HepG2 (cell line): ENCODE measurements at regions not wholly inside any gene's neighbourhood (a gene's known extent, or its start where the extent isn't known, plus 50 kb on each side); places are given as distances from the start of the nearest gene placed in this dataset.
A peak's percentile ranks its signal among the peaks of the same experiment; 100 is the strongest.

ENCODE experiments used
- CCAR2 ChIP-seq: fragments of 200-400 bp; formaldehyde crosslinking; optimal IDR thresholded peaks from 2 replicates; pipeline ENCODE3; 2018; ENCODE audit warnings: low read depth, mild to moderate bottlenecking, low read length, moderate library complexity
- ESRRA ChIP-seq: sonication (generic); formaldehyde crosslinking; IDR thresholded peaks from 2 replicates; pipeline ENCODE4 v1.5.1; 2020; ENCODE audit warnings: mild to moderate bottlenecking, low read depth, missing genetic modification reagents
- FOXK1 ChIP-seq: sonication (generic); formaldehyde crosslinking; IDR thresholded peaks from 2 replicates; pipeline ENCODE4 v1.4.0; 2020; ENCODE audit warnings: low read depth, missing genetic modification reagents, borderline replicate concordance
- KDM5B ChIP-seq: sonication (generic); formaldehyde crosslinking; IDR thresholded peaks from 2 replicates; pipeline ENCODE4 v1.4.0; 2020; ENCODE audit warnings: missing genetic modification reagents, mild to moderate bottlenecking, borderline replicate concordance
- NR2F6 ChIP-seq, 2 experiments: IDR thresholded peaks; 2 replicates each; pipeline ENCODE4 v1.6.1; 2016; ENCODE audit warnings: antibody characterized with exemption in 1 of 2, mild to moderate bottlenecking in 1 of 2
- NRL ChIP-seq: sonication (generic); formaldehyde crosslinking; IDR thresholded peaks from 2 replicates; pipeline ENCODE4 v1.5.0; 2020; ENCODE audit warnings: missing genetic modification reagents, mild to moderate bottlenecking, moderate library complexity, borderline replicate concordance
- RARA ChIP-seq: IDR thresholded peaks from 2 replicates; pipeline ENCODE4 v1.6.1; 2016; ENCODE audit warnings: missing genetic modification reagents, missing compliant biosample characterization
- YEATS2 ChIP-seq: sonication (generic); formaldehyde crosslinking; IDR thresholded peaks from 2 replicates; pipeline ENCODE4 v1.4.0; 2020; ENCODE audit warnings: missing genetic modification reagents, borderline replicate concordance
- ZNF251 ChIP-seq: sonication (generic); formaldehyde crosslinking; IDR thresholded peaks from 2 replicates; pipeline ENCODE4 v1.9.0; 2021; ENCODE audit warnings: mild to moderate bottlenecking, missing genetic modification reagents
- ZNF446 ChIP-seq: sonication (generic); formaldehyde crosslinking; IDR thresholded peaks from 2 replicates; pipeline ENCODE4 v1.5.0; 2020; ENCODE audit warnings: mild to moderate bottlenecking, missing genetic modification reagents
- TF ChIP-seq, protein P1 (sequence below): sonication (generic); IDR thresholded peaks from 2 replicates; pipeline ENCODE4 v1.6.1; 2016; ENCODE audit warnings: low read depth, borderline replicate concordance
- TF ChIP-seq, protein P2 (sequence below): sonication (generic); formaldehyde crosslinking; conservative IDR thresholded peaks from 2 replicates; pipeline ENCODE4 v1.4.0; 2020; ENCODE audit warnings: missing genetic modification reagents
- TF ChIP-seq, protein P3 (sequence below): sonication (generic); formaldehyde crosslinking; IDR thresholded peaks from 2 replicates; pipeline ENCODE4 v1.4.0; 2020; ENCODE audit warnings: missing genetic modification reagents
- TF ChIP-seq, protein P4 (sequence below), 2 experiments: sonication (generic) in 1 of 2; formaldehyde crosslinking in 1 of 2; IDR thresholded peaks; 2 replicates each; pipeline versions ENCODE4 v1.4.0 to v1.6.1; 2016 to 2020; ENCODE audit warnings: borderline replicate concordance in 1 of 2, low read depth in 1 of 2, mild to moderate bottlenecking in 1 of 2, missing genetic modification reagents in 1 of 2
- TF ChIP-seq, protein P5 (sequence below): sonication (generic); formaldehyde crosslinking; IDR thresholded peaks from 2 replicates; pipeline ENCODE4 v1.8.0; 2022; ENCODE audit warnings: mild to moderate bottlenecking, missing genetic modification reagents, borderline replicate concordance
- TF ChIP-seq, protein P6 (sequence below): sonication (generic); formaldehyde crosslinking; IDR thresholded peaks from 2 replicates; pipeline ENCODE4 v1.9.0; 2021; ENCODE audit warnings: missing genetic modification reagents, borderline replicate concordance

DNA sequence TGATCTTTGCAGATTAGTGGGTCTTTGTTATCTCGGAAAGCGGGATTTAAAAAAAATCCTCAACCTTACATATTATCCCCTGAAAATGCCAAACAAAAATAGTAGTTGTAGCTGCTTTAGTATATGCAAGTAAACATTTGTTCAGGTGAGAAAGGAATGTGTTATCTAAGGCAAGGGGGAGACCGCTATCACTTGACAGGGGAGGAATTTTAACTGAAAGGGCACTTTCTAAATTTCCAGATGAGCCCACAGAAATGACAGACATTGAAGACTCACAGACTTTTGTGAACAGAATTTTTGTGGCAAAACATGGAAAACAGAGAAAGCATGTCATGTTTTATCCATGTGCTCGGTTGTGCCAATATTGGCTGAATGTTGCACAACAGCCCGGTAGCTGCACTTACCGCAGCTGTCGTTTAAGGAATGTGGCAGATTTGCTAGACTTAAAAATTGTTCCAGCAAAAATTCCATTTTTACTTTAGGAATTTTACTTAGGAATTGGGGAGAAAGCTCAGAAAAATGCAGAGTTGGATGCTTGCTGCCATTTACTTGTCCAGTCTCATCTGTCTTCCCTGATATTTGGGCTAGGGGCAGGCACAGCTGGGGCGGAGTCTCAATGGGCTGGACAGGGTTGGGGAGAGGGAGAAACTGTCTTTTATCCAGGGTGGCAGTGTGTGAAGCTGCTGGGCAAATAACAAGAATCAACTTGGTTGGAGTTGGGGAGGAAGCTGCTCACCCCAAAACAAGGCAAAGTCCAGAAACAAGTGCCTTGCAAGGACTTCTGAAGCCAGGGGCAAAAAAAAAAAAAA, 94.6 kb upstream of the RPS6KA3 start (continued):
- TF ChIP-seq, protein P1, sequence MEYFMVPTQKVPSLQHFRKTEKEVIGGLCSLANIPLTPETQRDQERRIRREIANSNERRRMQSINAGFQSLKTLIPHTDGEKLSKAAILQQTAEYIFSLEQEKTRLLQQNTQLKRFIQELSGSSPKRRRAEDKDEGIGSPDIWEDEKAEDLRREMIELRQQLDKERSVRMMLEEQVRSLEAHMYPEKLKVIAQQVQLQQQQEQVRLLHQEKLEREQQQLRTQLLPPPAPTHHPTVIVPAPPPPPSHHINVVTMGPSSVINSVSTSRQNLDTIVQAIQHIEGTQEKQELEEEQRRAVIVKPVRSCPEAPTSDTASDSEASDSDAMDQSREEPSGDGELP, result peak; percentile 78
- TF ChIP-seq, protein P2, sequence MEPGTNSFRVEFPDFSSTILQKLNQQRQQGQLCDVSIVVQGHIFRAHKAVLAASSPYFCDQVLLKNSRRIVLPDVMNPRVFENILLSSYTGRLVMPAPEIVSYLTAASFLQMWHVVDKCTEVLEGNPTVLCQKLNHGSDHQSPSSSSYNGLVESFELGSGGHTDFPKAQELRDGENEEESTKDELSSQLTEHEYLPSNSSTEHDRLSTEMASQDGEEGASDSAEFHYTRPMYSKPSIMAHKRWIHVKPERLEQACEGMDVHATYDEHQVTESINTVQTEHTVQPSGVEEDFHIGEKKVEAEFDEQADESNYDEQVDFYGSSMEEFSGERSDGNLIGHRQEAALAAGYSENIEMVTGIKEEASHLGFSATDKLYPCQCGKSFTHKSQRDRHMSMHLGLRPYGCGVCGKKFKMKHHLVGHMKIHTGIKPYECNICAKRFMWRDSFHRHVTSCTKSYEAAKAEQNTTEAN (CRISPR knock-in tag), result no peak
- TF ChIP-seq, protein P3, sequence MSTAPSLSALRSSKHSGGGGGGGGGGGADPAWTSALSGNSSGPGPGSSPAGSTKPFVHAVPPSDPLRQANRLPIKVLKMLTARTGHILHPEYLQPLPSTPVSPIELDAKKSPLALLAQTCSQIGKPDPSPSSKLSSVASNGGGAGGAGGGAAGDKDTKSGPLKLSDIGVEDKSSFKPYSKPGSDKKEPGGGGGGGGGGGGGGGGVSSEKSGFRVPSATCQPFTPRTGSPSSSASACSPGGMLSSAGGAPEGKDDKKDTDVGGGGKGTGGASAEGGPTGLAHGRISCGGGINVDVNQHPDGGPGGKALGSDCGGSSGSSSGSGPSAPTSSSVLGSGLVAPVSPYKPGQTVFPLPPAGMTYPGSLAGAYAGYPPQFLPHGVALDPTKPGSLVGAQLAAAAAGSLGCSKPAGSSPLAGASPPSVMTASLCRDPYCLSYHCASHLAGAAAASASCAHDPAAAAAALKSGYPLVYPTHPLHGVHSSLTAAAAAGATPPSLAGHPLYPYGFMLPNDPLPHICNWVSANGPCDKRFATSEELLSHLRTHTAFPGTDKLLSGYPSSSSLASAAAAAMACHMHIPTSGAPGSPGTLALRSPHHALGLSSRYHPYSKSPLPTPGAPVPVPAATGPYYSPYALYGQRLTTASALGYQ (CRISPR knock-in tag), result 0 out of 2 replicates have a peak, but pooled peaks have one; percentile 17
- no peak for TF ChIP-seq RARA
- TF ChIP-seq ZNF446 (CRISPR knock-in tag), result no peak
- TF ChIP-seq NRL (CRISPR knock-in tag), result no peak
- TF ChIP-seq CCAR2, result no peak
- TF ChIP-seq, protein P4, sequence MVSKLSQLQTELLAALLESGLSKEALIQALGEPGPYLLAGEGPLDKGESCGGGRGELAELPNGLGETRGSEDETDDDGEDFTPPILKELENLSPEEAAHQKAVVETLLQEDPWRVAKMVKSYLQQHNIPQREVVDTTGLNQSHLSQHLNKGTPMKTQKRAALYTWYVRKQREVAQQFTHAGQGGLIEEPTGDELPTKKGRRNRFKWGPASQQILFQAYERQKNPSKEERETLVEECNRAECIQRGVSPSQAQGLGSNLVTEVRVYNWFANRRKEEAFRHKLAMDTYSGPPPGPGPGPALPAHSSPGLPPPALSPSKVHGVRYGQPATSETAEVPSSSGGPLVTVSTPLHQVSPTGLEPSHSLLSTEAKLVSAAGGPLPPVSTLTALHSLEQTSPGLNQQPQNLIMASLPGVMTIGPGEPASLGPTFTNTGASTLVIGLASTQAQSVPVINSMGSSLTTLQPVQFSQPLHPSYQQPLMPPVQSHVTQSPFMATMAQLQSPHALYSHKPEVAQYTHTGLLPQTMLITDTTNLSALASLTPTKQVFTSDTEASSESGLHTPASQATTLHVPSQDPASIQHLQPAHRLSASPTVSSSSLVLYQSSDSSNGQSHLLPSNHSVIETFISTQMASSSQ (IDR thresholded peaks at IDR 0.05; ENCODE audit: low read depth), result 0 out of 2 replicates have a peak, but pooled peaks have one; percentile 23
- TF ChIP-seq, protein P4 (CRISPR knock-in tag; IDR thresholded peaks at IDR 0.05; ENCODE audit: borderline replicate concordance), result no peak
- 0 out of 2 replicates have a peak, but pooled peaks have one; percentile 19 for TF ChIP-seq FOXK1
- TF ChIP-seq YEATS2 (CRISPR knock-in tag), result no peak
- TF ChIP-seq, protein P5, sequence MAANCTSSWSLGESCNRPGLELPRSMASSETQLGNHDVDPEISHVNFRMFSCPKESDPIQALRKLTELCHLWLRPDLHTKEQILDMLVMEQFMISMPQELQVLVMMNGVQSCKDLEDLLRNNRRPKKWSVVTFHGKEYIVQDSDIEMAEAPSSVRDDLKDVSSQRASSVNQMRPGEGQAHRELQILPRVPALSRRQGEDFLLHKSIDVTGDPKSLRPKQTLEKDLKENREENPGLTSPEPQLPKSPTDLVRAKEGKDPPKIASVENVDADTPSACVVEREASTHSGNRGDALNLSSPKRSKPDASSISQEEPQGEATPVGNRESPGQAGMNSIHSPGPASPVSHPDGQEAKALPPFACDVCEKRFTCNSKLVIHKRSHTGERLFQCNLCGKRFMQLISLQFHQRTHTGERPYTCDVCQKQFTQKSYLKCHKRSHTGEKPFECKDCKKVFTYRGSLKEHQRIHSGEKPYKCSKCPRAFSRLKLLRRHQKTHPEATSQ (CRISPR knock-in tag), result no peak
- no peak for TF ChIP-seq ESRRA (CRISPR knock-in tag)
- TF ChIP-seq, protein P6, sequence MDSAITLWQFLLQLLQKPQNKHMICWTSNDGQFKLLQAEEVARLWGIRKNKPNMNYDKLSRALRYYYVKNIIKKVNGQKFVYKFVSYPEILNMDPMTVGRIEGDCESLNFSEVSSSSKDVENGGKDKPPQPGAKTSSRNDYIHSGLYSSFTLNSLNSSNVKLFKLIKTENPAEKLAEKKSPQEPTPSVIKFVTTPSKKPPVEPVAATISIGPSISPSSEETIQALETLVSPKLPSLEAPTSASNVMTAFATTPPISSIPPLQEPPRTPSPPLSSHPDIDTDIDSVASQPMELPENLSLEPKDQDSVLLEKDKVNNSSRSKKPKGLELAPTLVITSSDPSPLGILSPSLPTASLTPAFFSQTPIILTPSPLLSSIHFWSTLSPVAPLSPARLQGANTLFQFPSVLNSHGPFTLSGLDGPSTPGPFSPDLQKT (CRISPR knock-in tag), result no peak
- TF ChIP-seq KDM5B (CRISPR knock-in tag), result no peak
- TF ChIP-seq ZNF251 (CRISPR knock-in tag), result no peak
- TF ChIP-seq NR2F6 (IDR thresholded peaks at IDR 0.05), result no peak
- no peak for TF ChIP-seq NR2F6 (CRISPR knock-in tag; IDR thresholded peaks at IDR 0.05)
